HG03175 (cell line): ENCODE measurements at regions not wholly inside any gene's neighbourhood (a gene's known extent, or its start where the extent isn't known, plus 50 kb on each side); places are given as distances from the start of the nearest gene placed in this dataset.

ENCODE experiments used
- ATAC-seq: cut with Tn5 transposase; IDR thresholded peaks from one replicate; pipeline ENCODE4 v1.9.1; 2021; ENCODE audit warnings: mild to moderate bottlenecking, moderate library complexity; ENCODE audit not compliant: unreplicated experiment

GRCh38 chr2:19560785-19561184 lies 202.4 kb upstream of the OSR1 start:
- no peak for ATAC-seq

GRCh38 chr2:19559596-19560240 lies 201.3 kb upstream of the OSR1 start:
- no peak for ATAC-seq

GRCh38 chr2:19556648-19557047 lies 198.2 kb upstream of the OSR1 start:
- ATAC-seq = no peak

GRCh38 chr2:19554520-19554919 lies 196.1 kb upstream of the OSR1 start:
- peak; percentile 70 for ATAC-seq

DNA sequence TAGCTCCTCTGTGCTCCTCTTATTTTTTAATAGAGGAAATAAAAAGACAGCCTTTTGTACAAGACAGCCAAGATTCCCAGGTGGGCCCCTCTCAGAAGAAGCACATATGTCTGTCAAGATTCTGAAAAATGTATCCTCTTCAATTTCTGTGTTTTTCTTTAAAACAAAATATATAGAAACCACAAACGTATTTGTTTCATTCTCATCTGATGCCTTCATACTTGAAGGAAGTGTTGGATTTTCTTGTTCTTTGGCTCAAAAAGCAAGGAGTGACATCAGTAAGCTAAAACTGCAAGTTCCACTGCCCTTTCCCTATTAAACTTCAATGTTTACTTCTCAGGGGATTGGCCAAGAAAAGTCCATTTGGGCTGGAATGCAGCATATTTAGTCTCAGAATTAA lies 193.8 kb upstream of the OSR1 start:
- ATAC-seq = no peak

GRCh38 chr2:19550750-19551149 lies 192.3 kb upstream of the OSR1 start:
- no peak for ATAC-seq

- ATAC-seq = no peak
Observed at GRCh38 chr2:19549821-19550220, 191.4 kb upstream of the OSR1 start.

DNA sequence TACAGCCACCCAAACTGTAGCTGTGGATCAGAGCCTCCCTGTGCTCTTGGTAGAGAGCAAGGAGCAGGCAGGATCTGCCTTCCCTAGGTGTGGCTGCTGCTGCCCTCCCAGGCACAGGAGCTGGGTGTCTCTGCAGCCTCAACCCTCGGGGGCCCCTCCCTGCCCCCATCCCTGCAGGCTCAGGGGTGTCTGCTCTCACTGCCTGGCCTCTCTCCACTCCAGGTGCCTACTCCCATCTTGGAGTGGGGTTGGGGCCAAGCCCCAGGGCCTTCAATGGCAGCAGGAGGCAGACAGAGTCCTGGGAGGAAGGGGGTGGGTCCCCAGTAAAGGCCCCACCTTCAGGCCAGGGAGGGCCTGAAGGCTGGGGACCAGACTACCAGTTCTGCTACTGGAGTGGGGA lies 189.7 kb upstream of the OSR1 start:
- no peak for ATAC-seq

DNA sequence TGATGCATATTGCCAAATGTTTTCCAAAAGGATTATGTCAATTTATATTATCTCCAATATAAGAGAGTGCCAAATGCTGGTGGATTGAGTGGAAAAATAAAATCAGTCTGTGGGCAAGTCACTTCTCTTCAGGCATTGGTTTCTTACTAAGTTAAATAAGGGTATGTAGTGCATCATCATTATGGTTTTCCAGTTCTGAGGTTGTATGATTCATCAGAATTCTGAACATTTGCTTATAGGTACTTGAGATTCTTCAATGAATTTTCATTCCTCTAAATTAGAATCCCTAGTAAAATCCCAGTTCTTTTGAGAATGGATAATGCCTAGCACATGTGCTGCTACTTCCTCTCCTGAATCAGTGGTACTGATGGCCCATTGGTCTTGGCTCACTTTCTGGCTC lies 188.9 kb upstream of the OSR1 start:
- no peak for ATAC-seq

GRCh38 chr2:19545507-19545906 lies 187.1 kb upstream of the OSR1 start:
- no peak for ATAC-seq

DNA sequence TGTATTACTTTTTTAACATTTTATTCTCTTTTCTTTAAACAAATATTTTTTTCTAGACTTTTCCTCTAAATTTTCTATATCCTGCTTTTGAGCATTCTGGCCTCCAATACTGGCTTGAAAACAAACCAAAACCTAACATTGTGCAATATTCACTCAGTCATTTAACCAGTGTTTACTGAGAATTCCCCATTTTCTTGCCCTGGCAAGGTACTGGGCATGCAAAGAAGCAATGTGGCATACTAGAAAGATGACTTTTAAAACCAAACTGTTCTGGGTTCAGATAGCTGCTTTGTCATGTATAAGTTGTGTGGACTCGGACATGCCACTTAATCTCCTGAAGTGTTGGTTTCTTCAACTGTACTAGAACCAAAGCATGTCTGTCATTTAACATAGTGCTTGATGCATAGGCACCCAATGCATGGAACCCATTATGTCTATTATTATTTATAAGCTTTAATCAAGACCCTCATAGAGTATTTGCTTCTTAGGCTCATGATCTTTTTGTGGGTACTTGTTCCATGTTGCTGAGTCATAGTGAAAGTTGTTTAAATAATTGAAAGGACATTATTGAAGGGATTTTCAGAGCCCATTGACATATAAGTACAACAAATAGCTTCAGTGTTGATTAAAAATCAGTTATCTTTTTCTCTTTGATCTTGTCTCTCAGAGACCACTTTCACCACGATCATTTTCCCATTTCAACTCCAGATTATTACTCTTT lies 185.4 kb upstream of the OSR1 start:
- no peak for ATAC-seq

- no peak for ATAC-seq
Observed at GRCh38 chr2:19542796-19543662, 184.6 kb upstream of the OSR1 start.

- ATAC-seq = no peak
Observed at GRCh38 chr2:19541884-19542283, 183.5 kb upstream of the OSR1 start.

DNA sequence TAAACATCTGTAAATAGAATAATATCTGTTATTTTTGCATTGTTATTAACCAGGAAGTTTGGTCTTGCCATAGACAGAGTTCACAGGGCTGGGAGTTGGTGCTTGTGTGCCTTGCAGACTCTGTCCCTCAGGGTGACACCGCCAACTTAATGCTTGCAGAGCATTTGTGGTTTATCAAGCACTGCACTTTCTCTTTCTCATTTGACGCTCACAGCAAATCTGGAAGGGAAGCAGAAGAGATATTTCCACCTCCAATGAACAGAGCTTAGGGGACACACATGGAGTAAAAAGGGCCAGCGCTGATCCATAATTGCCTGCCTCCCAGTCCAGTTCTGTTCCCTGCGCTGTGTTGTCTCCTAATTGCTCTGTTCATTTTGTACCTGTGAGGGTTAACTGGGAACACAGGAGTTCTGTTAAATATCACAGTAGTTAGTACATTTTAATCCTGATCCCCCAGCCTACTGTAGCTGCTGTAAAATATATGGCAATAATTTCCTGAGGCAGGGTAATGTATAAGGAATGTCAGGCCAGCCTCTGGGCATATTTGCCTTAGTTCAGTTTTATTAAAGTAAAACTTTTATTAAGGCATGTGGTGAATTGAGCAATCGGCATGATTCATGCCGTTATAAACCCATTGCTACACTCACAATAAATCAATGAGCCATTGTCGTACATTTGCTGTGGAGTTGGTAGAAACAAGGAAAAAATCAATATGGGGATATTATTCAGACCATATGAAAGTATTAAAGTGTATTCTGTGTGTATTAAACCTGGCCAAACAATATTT lies 182.5 kb upstream of the OSR1 start:
- no peak for ATAC-seq

DNA sequence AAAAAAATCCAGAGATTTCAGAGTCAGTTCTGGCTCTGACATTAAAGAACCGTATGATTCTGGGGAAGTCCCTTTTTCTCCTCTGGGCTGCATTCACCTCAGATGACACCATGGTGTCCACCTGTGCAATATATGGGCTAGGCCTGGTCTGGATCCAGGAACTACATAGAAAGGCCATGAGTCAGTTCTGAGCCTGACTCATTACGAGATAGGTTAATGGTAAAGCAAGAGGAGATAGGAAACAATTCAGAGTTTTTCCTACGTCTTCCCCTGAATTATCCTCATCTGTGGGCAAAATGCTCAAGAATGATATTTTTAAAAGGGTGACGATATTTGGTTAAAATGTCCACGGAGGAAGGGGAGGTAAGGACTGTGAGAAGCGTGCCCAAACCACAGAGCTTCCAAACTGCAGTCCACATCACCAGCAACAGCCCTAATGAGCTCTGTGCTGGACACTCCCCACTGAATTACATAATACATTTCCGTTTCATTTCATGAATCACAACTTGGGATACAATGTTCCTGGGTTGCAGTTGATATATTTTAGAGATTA lies 180.1 kb upstream of the OSR1 start:
- ATAC-seq = no peak

- no peak for ATAC-seq
Observed at GRCh38 chr2:19536136-19536535, 177.7 kb upstream of the OSR1 start.

DNA sequence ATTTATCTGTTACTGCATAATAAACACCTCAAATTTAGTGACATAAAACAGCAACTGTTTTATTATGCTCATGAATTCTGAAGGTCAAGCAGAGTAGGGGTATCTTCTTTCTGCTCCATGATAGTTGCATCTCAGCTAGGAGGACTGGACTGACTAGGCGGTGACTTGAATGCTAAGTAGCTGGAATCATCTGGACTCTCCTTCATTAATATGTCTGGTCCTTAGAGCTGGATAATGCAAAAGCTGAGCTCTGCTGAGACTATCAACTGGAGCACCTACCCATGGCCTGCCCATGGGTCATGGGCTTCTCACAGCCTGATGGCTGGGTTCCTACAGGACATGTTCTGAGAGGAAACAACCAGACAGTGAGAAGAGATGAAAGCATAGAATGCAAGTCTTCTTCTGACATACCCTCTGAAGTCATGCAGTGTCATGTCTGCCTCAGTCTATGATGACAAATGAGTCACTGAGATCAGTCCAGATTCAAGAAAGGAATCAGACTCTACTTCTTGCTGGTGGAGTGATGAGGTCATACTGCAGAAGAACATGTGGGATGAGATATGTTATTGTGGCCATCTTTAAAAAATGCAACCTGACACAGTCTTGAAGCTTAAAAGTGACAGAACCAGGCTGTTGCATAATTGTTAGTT lies 174.2 kb upstream of the OSR1 start:
- no peak for ATAC-seq

DNA sequence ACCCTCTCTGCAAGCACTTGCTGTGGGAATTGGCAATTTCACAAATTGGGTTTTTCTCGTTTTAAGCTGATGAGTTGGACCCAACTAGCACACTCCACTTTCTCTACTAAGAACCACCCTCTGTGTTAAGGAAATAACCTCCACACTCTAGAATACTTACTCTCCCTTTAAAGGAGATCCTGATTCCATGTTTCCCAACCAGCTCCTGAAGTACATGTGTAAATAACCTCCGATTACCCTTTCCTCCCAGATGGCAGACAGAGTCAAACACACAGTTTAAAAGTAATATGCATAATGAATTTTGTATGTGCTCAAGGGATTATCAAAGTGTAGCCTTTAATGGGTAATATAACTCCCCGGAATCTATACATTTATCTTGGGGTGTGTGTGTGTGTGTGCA lies 171.3 kb upstream of the OSR1 start:
- no peak for ATAC-seq

- ATAC-seq = no peak
Observed at GRCh38 chr2:19527771-19528170, 169.3 kb upstream of the OSR1 start.

- ATAC-seq = no peak
Observed at GRCh38 chr2:19525313-19525712, 166.9 kb upstream of the OSR1 start.
